ENCODE measurements at regions not wholly inside any gene's neighbourhood (a gene's known extent, or its start where the extent isn't known, plus 50 kb on each side); places are given as distances from the start of the nearest gene placed in this dataset.
"Not testable (repeated sequence)": the region's sequence is repeated elsewhere in the genome, so short reads cannot be mapped to it uniquely, and the experiment has no call there.

GRCh38 chr11:134976551-134976950 lies 564.5 kb upstream of the B3GAT1 start:
- ATAC-seq: no peak

- ATAC-seq: no peak
Observed at GRCh38 chr11:134975866-134976376, 563.9 kb upstream of the B3GAT1 start.

GRCh38 chr11:134973801-134974200 lies 561.8 kb upstream of the B3GAT1 start:
- ATAC-seq: no peak

- no peak for ATAC-seq
Observed at GRCh38 chr11:134971381-134971780, 559.3 kb upstream of the B3GAT1 start.

DNA sequence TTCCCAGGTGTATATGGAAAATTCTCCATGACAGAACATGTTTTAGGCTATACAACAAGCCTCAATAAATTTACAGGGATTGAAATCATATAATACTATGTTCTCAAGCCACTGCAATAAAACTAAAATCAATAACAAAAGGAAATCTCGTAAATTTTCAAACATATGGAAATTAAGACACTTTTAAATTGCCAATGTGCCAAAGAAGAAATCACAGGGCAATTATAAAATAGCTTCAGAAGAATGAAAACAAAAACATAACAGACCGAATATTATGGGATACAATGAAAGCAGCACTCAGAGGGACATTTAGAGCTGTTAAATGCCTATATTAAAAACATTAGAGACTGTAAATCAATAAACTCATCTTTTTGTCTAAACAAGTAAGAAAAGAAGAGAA lies 555.7 kb upstream of the B3GAT1 start:
- ATAC-seq: no peak

- not testable (repeated sequence) for ATAC-seq
Observed at GRCh38 chr11:134961386-134961785, 549.3 kb upstream of the B3GAT1 start.

GRCh38 chr11:134958870-134959269 lies 546.8 kb upstream of the B3GAT1 start:
- no peak for ATAC-seq

- ATAC-seq: no peak
Observed at GRCh38 chr11:134958336-134958640, 546.2 kb upstream of the B3GAT1 start.

DNA sequence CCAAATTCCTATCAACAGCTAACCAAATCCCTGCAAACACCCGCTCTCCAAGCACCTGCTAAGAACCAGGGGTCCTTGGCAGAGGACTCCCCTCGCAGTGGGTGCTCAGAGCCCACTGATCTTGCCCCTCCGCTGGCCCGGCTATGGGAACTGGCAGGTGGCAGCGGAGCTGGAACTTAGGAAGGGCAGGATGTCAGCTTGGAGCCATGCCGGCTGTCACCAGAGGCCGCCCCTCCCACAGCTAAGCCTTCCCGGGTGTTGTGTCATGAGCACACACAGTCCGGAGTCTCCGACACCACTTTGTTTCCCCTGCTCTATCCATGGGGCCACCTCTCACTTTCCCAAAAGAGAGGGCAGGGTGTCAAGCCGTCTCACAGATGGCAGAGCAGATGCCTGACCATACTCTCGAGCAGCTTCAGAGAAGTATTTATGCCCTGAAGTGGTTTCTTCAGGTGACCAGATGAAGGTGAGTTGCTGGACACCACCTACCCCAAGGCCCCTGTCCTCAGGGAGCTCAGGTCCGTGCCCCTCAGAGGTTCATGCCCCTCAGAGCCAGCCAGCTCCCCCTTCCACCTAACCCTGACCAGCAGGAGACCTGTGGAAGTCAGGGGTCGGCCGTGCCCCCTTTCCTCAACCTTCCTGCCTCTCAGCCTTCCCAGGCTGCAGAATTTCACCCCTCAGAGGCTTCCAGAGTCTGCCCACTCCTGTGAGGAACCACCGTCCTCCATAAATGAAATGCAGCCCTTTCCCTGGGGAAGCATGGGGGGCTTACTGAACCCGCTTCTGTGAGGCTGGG lies 545.7 kb upstream of the B3GAT1 start:
- ATAC-seq: no peak

DNA sequence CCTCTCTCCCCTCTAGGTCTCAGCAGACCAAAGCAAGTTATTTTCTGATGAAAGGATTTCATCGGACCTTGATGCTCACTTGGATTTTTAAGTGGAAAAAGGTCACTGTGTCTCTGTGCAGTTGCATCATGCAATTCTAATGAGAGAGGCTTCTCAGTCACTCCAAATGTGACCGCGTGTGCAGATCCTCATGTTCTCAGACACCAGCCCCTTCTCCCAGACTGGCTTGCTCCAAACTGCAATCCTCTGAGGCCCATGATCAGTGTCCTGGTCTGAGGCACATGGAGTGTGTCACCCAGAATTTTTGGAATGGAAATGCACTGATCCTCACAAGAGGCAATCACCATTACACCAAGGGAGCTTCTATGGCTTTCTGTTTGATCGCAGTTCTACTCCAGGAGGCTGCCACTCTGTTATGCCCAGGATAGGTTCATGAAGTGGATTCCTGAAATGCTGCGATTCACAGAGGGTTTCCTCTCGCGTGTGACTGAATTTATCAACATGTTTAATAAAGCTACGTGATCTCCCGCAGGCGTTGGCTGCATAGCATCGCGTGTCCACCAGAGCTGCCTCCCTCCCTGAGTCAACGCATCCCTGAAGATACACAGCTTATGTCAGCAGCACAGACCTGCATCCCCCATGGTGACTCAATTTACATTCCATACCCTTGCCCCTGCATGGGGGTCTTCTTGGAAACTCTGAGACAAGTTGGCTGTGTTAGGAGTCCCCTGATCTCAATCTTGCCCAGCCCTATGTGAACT lies 544.6 kb upstream of the B3GAT1 start:
- ATAC-seq: no peak

- not testable (repeated sequence) for ATAC-seq
Observed at GRCh38 chr11:134955970-134956369, 543.9 kb upstream of the B3GAT1 start.

DNA sequence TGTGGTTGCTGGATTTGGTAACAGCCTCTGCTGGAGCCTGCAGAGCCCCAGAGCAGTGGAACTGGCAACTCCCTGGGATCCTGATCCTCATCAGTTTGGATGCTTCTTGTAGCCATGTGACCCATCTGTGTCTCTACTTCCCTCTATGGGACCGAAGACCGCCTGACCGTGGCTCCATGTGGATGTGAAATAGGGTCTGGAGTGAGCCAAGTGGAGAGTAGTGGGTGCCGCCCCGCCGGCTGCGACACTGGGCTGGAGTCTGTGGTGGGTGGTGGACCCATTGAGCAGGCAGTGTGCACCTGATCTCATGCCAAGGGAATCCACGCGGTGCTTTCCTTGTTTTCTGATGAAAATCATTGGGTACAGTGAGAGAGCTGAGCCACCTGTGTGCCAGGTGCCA lies 543.2 kb upstream of the B3GAT1 start:
- ATAC-seq: no peak

DNA sequence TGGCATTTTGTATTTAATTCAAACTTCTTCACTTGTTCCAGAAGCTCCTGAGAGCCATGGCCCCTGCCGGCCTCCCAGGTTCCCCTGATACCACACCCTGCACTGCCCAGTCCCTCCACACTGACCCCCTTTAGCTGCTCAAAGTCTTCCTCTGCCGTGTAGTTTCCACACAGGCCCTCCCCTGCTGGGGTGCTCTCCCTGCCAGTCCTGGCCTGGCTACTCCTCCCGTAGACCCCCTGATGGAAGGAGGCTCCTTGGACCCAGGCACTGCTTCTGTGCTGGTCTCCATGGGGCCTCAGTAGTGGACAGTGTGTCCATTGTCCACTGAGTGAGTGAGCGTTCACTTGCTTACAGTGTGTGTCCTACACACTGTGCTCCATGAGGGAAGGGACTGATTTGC lies 542.4 kb upstream of the B3GAT1 start:
- not testable (repeated sequence) for ATAC-seq

DNA sequence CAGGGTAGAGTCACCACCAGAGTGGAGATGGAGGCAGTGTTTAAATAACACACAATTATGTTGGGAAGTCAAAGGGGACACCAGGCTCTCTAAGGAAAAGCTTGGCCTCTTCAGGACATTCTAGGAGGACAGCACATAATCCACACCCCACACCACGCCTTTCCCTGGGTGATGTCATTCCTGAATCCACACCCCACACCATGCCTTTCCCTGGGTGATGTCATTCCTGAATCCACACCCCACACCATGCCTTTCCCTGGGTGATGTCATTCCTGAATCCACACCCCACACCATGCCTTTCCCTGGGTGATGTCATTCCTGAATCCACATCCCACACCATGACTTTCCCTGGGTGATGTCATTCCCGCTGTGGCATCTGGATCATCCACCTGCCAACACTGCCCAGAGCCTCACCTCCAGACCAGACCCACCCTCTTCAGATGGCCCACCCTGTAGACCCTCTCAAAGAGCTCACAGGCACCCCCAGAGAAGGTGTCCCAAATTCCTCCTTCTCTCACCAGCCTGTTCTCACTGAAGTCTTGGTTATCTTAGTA lies 541.5 kb upstream of the B3GAT1 start:
- not testable (repeated sequence) for ATAC-seq

DNA sequence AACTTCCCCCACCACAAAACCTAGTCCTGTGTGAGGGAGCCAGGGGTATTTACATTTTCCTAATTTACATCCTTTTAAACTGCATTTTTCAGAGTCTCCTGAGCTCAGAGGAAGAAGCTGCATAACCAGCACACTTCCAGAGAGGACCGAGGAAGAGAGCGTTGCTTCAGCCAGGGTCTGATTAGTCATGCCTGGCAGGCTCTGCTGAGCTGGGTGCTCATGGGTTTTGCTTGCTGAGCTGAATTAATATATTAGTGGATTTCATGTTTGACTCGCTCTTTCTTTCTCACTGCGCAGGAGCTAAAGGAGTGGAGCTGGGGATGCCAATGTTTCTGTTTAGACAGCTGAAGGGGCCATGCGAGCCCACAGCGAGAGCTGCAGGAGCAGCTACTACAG lies 539.3 kb upstream of the B3GAT1 start:
- ATAC-seq: no peak

GRCh38 chr11:134950692-134951304 lies 538.8 kb upstream of the B3GAT1 start:
- no peak for ATAC-seq

- ATAC-seq: no peak
Observed at GRCh38 chr11:134949121-134950090, 537.4 kb upstream of the B3GAT1 start.

DNA sequence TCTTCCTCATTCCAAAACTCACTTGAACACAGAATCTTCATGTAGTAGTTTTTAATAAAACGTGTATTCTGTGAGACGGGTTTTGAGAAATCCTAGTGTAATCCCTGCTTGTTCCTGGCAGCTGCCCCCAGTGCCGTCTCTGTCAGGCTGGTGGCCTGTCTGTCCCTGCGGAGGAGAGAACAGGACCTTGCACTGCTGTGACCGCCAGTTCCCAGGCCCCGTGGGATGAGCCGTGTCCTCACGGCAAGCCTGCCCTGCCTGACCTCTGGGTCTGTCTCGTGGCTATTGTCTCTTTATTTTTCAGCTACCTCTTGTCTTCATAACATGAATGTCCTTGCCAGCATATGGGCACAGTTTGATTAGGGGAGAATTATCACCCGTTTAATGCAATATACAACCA lies 535.5 kb upstream of the B3GAT1 start:
- ATAC-seq: no peak

DNA sequence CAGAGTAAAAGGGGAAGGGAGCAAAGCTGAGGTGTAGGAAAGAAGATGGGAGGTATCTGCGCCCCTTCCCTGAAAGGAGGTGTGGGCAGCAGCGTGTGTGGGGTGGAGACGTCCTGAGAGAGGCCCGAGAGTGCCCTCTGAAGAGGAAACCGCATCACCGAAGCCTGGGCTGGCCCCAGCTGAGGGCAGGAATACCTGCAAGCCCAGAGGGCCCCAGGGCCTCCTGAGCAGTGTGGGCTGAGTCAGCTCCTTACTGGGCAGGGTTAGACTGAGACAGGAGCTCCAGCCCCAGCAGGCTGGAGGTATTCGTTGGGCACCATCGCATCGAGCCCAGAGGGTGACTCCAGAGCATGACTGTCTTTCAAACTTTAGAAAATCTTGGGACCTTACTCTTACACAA lies 534.0 kb upstream of the B3GAT1 start:
- no peak for ATAC-seq

- no peak for ATAC-seq
Observed at GRCh38 chr11:134944986-134945385, 532.9 kb upstream of the B3GAT1 start.

- no peak for ATAC-seq
Observed at GRCh38 chr11:134944131-134944530, 532.1 kb upstream of the B3GAT1 start.

DNA sequence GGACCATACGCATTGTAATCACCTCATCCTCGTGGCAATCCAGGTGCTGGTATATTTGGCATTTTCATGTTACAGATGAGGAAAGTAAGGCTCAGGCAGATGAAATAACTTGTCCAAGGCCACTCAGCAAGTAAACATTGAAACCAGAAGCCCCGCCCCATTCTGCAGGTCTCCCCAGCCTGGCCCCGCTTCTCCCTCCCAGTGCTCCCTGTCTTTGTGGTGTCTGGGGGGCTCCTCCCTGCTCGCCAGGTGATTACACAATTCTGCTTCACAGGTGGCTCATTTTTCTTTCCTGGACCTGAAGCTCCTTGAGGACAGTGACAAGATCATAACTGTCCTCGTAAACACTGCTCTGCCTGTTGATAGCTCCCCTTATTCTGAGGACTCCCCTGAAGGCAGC lies 531.5 kb upstream of the B3GAT1 start:
- ATAC-seq: no peak

Measured in activated CD4-positive, CD25-positive, alpha-beta regulatory T cell treated with anti-CD3 and anti-CD28 coated beads, Interleukin-2, amount 50 U/mL, for 24 hours (primary cell).